ENCODE measurements at regions not wholly inside any gene's neighbourhood (a gene's known extent, or its start where the extent isn't known, plus 50 kb on each side); places are given as distances from the start of the nearest gene placed in this dataset.
A peak's percentile ranks its signal among the peaks of the same experiment; 100 is the strongest.

- in situ Hi-C loops (cut with HindIII; ENCODE audit: extremely low pct_ligation_motif_present, low pct_unique_long_range_greater_than_20kb) (no loop called here), intact Hi-C loops (cut with micrococcal nuclease; ENCODE audit: unreplicated experiment) (no loop called here)
- CTCF ChIA-PET (ENCODE audit: low intra/inter-chr PET ratio, low total read pairs): no interaction called here
- Histone ChIP-seq H3K4me1 (ENCODE audit: insufficient read depth, low read length) (peaks cover 83% of the 10 kb centered on the region), H2AFZ (ENCODE audit: low read length) (no peak overlapping the region), H3K9me3 (ENCODE audit: low read length) (no peaks in the 10 kb centered on the region), H3K4me2 (ENCODE audit: low read depth, low read length) (no peak overlapping the region), H3K4me3 (replicated peaks in 1 of 3; ENCODE audit: insufficient read depth in 1 of 3, low read depth in 2 of 3, low read length in 3 of 3) (no peak overlapping the region), H4K20me1 (ENCODE audit: insufficient read depth, low read length) (no peaks in the 10 kb centered on the region), H3K27me3 (ENCODE audit: control insufficient read depth in 1 of 2, insufficient read depth in 2 of 2, low read length in 2 of 2) (peaks cover 0 to 2% of the 10 kb centered on the region in 2 experiments; a peak in 2 of 5 replicates), H3K36me3 (replicated peaks in 1 of 2; ENCODE audit: control insufficient read depth in 1 of 2, insufficient read depth in 2 of 2, low read length in 2 of 2) (no peaks in the 10 kb centered on the region), H3K9ac (ENCODE audit: insufficient read depth, low read depth, low read length) (no peak overlapping the region), H3K27ac (ENCODE audit: extremely low read length, insufficient read depth, low read length) (no peak overlapping the region), H3K79me2 (ENCODE audit: insufficient read depth, low read length) (no peaks in the 10 kb centered on the region)
- DNase-seq (ENCODE audit: low spot score): no peak
- 93% methylated on average over 3 of the region's 3 CpGs for WGBS (ENCODE audit: low lambda C conversion rate)
- POLR2A ChIA-PET: no interaction called here
- no peak for ATAC-seq
- no TSS peak for BruUV-seq (replicated peaks)
- no peak for FAIRE-seq
- TF ChIP-seq TCF7 (IDR thresholded peaks at IDR 0.05; ENCODE audit: low read depth) (no peak), HIC2 (CRISPR knock-in tag; IDR thresholded peaks at IDR 0.05; ENCODE audit: low read depth) (0 out of 2 replicates have a peak, but pooled peaks have one; percentile 12), ATF1 (CRISPR knock-in tag; IDR thresholded peaks at IDR 0.05) (no peak), KIAA2018 (CRISPR knock-in tag; IDR thresholded peaks at IDR 0.05; ENCODE audit: borderline replicate concordance) (no peak), AKNA (CRISPR knock-in tag; IDR thresholded peaks at IDR 0.05; ENCODE audit: borderline replicate concordance) (0 out of 2 replicates have a peak, but pooled peaks have one; percentile 49), ZNF570 (CRISPR knock-in tag; IDR thresholded peaks at IDR 0.05; ENCODE audit: borderline replicate concordance) (no peak), ARID2 (CRISPR knock-in tag; IDR thresholded peaks at IDR 0.05; ENCODE audit: borderline replicate concordance) (no peak), ZNF253 (CRISPR knock-in tag; IDR thresholded peaks at IDR 0.05; ENCODE audit: borderline replicate concordance) (no peak), ZZZ3 (CRISPR knock-in tag; IDR thresholded peaks at IDR 0.05; ENCODE audit: borderline replicate concordance) (0 out of 2 replicates have a peak, but pooled peaks have one; percentile 1)
Observed at GRCh38 chr14:34053666-34054065, 102.8 kb upstream of the EGLN3 start.

Data from HepG2 (cell line).